Activated CD4-positive, alpha-beta memory T cell treated with anti-CD3 and anti-CD28 coated beads for 36 hours (primary cell): ENCODE measurements at regions not wholly inside any gene's neighbourhood (a gene's known extent, or its start where the extent isn't known, plus 50 kb on each side); places are given as distances from the start of the nearest gene placed in this dataset.

Experiments used
- CTCF ChIA-PET: fragments of 350-600 bp; sonication (Branson Sonifier 250); formaldehyde crosslinking; loops from one replicate; lab custom pipeline; 2021; ENCODE audit warnings: antibody characterized with exemption, inconsistent platforms; lab: Charles Lee
- POLR2A ChIA-PET: fragments of 350-600 bp; sonication (Branson Sonifier 250); formaldehyde crosslinking; loops from one replicate; lab custom pipeline; 2021; ENCODE audit warnings: antibody characterized with exemption; lab: Charles Lee
- DNase-seq: peaks from one replicate; pipeline ENCODE4 v3.0.0-alpha.2; 2020
- H3K27ac Mint-ChIP-seq: one replicate; pipeline ENCODE4 v1.8.0; 2021; ENCODE audit warnings: mixed read lengths
- H3K27me3 Mint-ChIP-seq: one replicate; pipeline ENCODE4 v1.8.0; 2021; ENCODE audit warnings: mixed read lengths
- H3K36me3 Mint-ChIP-seq: one replicate; pipeline ENCODE4 v1.8.0; 2021; ENCODE audit warnings: mixed read lengths
- H3K4me1 Mint-ChIP-seq: one replicate; pipeline ENCODE4 v1.8.0; 2021; ENCODE audit warnings: low read depth, mixed read lengths
- H3K4me3 Mint-ChIP-seq: one replicate; pipeline ENCODE4 v1.8.0; 2021; ENCODE audit warnings: mild to moderate bottlenecking, mixed read lengths
- H3K9me3 Mint-ChIP-seq: one replicate; pipeline ENCODE4 v1.8.0; 2021; ENCODE audit warnings: mixed read lengths
- intact Hi-C: fragments of 100-400 bp; cut with micrococcal nuclease; formaldehyde crosslinking; loops from one replicate; pipeline ENCODE4 v1.15.1; 2023

DNA sequence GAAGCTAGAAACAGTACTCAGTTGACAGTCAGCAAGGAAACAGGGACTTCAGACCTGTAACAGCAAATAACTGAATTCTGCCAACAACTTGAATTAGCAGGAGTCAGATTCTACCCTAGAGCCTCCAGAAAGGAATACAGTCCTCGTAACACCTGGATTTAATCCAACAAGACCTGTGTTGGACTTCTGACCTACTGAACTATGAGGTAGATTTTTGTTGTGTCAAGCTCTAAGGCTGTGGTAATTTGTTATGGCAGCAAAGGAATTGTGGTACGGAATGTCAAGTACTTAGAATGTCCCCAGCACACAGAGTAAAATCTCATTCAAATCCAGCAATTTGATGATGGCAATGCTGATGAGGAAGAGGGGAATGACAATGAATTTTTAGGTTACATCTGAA, 234.1 kb downstream of the LRRN1 start:
- H3K27me3 Mint-ChIP-seq = no peaks in the 10 kb centered on the region
- H3K9me3 Mint-ChIP-seq = no peaks in the 10 kb centered on the region
- H3K27ac Mint-ChIP-seq = no peak overlapping the region
- no peak for DNase-seq
- H3K4me3 Mint-ChIP-seq = no peak overlapping the region
- intact Hi-C loops = no loop called here
- ChIA-PET CTCF (no interaction called here), POLR2A (no interaction called here)
- H3K36me3 Mint-ChIP-seq = no peaks in the 10 kb centered on the region
- H3K4me1 Mint-ChIP-seq = no peaks in the 10 kb centered on the region

DNA sequence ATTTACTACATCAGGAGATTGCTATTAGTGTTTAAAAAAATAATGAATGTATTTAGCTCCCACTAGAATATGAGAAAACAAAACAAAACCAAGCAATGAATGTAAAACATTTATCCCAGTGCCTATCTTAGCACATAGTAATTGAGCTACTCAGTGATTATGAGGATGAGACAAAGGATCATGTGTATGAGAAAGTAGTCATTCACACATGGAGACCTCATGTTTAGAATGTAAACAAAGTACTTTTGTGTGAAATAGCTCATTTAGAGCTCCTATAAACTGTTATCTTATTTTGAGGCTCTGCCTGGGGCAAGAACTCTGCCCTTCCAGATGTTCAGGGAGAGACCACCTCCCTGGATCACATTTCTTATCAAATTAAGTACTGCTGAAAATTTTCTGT, 236.8 kb downstream of the LRRN1 start:
- Mint-ChIP-seq H3K36me3 (no peaks in the 10 kb centered on the region), H3K4me3 (no peak overlapping the region), H3K4me1 (no peaks in the 10 kb centered on the region), H3K27me3 (no peaks in the 10 kb centered on the region), H3K27ac (no peak overlapping the region), H3K9me3 (no peaks in the 10 kb centered on the region)
- DNase-seq = no peak
- intact Hi-C loops = no loop called here
- CTCF ChIA-PET = no interaction called here
- POLR2A ChIA-PET = no interaction called here

DNA sequence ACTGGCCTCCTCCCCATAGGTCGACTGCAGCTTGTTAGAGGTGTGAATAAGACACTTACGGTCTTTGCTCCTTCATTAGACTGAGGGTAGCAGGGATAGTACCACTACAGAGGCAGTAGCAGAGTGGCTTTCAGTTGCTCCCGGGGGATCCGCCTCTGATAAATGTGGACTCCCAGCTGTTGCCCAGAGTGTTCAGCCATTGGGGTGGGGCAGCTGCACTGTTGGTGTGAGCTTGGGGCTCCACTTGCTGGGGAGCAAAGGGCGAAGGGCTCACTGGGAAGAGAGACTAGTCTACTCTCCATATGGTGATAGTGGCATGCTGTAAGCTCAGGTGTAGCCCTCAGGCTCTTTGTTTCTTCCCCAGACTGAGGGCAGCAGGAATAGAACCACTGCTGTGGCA, 239.1 kb downstream of the LRRN1 start:
- ChIA-PET POLR2A (no interaction called here), CTCF (no interaction called here)
- H3K9me3 Mint-ChIP-seq = no peaks in the 10 kb centered on the region
- DNase-seq = no peak
- H3K36me3 Mint-ChIP-seq = no peaks in the 10 kb centered on the region
- no peak overlapping the region for H3K4me3 Mint-ChIP-seq
- H3K27me3 Mint-ChIP-seq = no peaks in the 10 kb centered on the region
- no peak overlapping the region for H3K27ac Mint-ChIP-seq
- intact Hi-C loops = no loop called here
- no peaks in the 10 kb centered on the region for H3K4me1 Mint-ChIP-seq

DNA sequence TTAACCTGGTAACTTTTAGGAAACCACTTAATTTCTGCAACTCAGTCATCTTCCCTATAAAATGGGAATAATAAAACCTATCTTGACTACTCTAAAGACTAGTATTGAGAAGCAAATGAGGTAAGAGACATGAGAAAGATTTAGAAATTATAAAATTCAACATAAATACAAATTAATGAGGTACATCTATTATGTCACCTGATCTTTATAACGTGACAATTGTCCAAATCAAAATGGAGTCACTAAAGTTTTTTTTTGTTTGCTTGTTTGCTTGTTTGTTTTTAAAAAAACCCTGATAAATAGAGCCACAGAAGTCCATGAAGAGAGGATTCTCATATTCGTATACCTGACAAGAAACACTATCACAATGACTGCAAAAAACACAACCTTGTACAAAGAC, 242.8 kb downstream of the LRRN1 start:
- CTCF ChIA-PET = no interaction called here
- H3K27me3 Mint-ChIP-seq = no peaks in the 10 kb centered on the region
- POLR2A ChIA-PET = no interaction called here
- H3K4me1 Mint-ChIP-seq = no peaks in the 10 kb centered on the region
- H3K27ac Mint-ChIP-seq = no peak overlapping the region
- H3K4me3 Mint-ChIP-seq = no peak overlapping the region
- DNase-seq = no peak
- no peaks in the 10 kb centered on the region for H3K36me3 Mint-ChIP-seq
- intact Hi-C loops = no loop called here
- H3K9me3 Mint-ChIP-seq = no peaks in the 10 kb centered on the region

DNA sequence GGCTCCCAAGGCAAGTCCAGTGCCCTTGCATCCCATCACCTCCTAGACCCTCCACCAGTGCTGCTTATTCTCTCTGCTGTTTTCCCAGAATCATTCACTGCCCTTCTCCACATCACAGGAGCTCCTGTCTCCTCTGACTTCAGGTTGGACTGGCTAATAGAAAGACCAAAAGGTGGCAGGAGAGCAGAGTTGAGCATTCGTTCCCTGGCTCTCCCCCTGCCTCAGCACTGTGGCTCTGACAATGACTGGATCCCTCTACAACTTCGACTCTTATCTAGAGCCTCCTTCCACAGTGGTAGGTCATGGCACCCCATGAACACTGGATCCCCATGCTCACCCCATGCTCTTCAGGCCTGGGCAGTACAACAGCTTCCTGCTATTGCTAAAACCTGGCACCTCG, 243.6 kb downstream of the LRRN1 start:
- no peaks in the 10 kb centered on the region for H3K36me3 Mint-ChIP-seq
- CTCF ChIA-PET = no interaction called here
- H3K27ac Mint-ChIP-seq = no peak overlapping the region
- POLR2A ChIA-PET = no interaction called here
- no peak overlapping the region for H3K4me3 Mint-ChIP-seq
- no peaks in the 10 kb centered on the region for H3K4me1 Mint-ChIP-seq
- intact Hi-C loops = no loop called here
- H3K9me3 Mint-ChIP-seq = no peaks in the 10 kb centered on the region
- H3K27me3 Mint-ChIP-seq = no peaks in the 10 kb centered on the region
- DNase-seq = no peak

DNA sequence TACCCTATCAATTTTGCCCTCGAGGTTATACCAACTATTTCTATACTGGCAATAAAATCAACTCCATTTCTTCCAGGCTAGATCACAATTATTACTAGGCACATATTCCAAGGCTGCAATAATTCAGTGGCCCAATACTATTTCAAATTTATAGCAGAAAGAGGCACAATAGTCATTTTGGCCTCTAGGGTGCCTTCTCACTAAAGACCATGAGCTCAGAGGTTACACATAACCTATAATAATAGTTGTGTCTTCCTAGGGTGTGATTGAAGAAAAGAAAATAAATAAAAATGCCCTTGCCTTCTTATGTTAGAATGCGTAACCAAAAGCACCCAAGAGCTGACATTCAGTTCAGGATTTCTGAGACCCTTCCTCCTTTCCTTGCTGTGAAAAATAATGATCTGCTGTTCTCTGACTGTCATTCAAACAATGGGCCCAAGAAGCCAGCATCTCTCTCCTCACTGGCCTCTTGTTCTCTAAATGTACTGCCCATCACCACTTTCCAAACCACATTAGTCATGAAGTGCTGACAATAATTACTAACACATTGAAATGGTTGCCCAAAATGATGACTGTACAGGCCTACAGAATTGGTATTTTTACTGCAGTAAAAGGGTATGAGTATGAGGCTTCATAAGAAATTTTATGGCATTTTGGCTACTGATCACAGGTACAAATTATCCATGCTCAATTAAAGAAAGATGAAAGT, 244.8 kb downstream of the LRRN1 start:
- H3K4me3 Mint-ChIP-seq = no peak overlapping the region
- CTCF ChIA-PET = interaction anchor here (0.7 kb wide), 1 partner anchor 54 kb away, joined by 3 read pairs; no protein-coding TSS in a partner anchor

DNA sequence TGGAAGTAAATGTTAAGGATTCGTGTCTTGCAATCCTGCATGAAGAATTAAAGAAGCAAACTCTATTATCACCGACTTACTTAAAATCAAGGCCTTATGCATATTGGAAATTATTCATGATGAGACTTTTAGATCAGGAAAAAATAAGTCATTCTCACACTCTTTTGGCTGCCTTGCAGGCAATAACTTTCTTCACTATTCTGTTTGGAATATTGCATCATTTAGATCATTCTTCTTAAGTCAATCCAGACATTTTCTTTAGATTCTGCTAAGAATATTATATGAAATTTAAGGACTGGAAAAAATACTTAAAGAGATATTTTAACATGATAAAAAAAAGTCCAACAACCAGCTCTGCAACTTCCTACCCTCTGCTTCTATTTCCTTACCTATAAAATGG, 245.4 kb downstream of the LRRN1 start:
- H3K9me3 Mint-ChIP-seq = no peaks in the 10 kb centered on the region
- ChIA-PET POLR2A (no interaction called here), CTCF (interaction anchor here (0.7 kb wide), 1 partner anchor 54 kb away, joined by 3 read pairs; no protein-coding TSS in a partner anchor)
- H3K36me3 Mint-ChIP-seq = no peaks in the 10 kb centered on the region
- no peak for DNase-seq
- H3K4me3 Mint-ChIP-seq = no peak overlapping the region
- no peaks in the 10 kb centered on the region for H3K27me3 Mint-ChIP-seq
- intact Hi-C loops = no loop called here
- no peak overlapping the region for H3K27ac Mint-ChIP-seq
- H3K4me1 Mint-ChIP-seq = no peaks in the 10 kb centered on the region

More for the DNA sequence above, 244.8 kb downstream of the LRRN1 start:
- POLR2A ChIA-PET = no interaction called here
- Mint-ChIP-seq H3K27ac (no peak overlapping the region), H3K4me1 (no peaks in the 10 kb centered on the region), H3K27me3 (no peaks in the 10 kb centered on the region), H3K36me3 (no peaks in the 10 kb centered on the region), H3K9me3 (no peaks in the 10 kb centered on the region)
- no peak for DNase-seq
- intact Hi-C loops = no loop called here

DNA sequence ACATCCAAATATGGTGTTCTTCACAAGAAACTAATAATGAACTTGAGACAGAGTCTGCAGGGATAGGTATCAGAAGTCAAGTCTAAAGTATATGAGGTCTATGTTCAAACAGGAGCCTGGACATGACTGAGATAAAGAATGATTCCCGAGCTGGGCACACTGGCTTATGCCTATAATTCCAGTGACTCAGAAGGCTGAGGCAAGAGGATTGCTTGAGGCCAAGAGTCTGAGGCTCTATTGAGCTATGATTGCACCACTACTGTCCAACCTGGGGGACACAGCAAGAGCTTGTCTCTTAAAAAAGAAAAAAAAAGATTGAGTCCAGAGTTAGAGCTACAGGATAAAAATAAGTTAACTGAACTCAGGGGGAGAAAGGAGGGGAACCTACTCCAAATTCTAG, 246.5 kb downstream of the LRRN1 start:
- H3K36me3 Mint-ChIP-seq = no peaks in the 10 kb centered on the region
- H3K27ac Mint-ChIP-seq = no peak overlapping the region
- H3K27me3 Mint-ChIP-seq = no peaks in the 10 kb centered on the region
- no peaks in the 10 kb centered on the region for H3K4me1 Mint-ChIP-seq
- POLR2A ChIA-PET = no interaction called here
- DNase-seq = no peak
- CTCF ChIA-PET = no interaction called here
- no peak overlapping the region for H3K4me3 Mint-ChIP-seq
- intact Hi-C loops = no loop called here
- H3K9me3 Mint-ChIP-seq = no peaks in the 10 kb centered on the region

DNA sequence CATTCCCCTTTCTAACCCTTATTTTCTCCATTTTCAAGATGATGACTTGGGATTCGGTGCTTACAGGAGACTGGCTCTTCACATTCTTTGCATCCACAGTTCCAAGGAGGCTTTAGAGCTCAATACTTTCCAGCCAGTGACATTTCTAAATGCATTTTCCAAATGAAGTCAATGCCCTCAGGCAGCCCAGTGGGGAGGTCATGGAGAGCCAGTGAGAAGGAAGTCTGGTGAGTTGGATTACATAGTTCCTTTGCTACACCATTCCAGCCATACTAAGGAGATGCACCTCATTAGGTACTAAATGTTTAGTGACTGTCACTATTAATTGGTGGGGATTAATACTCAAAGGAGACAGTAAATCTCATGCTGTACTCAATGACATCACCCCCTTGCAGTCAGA, 248.1 kb downstream of the LRRN1 start:
- CTCF ChIA-PET = no interaction called here
- no peaks in the 10 kb centered on the region for H3K9me3 Mint-ChIP-seq
- no peak overlapping the region for H3K27ac Mint-ChIP-seq
- H3K36me3 Mint-ChIP-seq = no peaks in the 10 kb centered on the region
- POLR2A ChIA-PET = no interaction called here
- no peak for DNase-seq
- no peaks in the 10 kb centered on the region for H3K4me1 Mint-ChIP-seq
- intact Hi-C loops = no loop called here
- H3K27me3 Mint-ChIP-seq = no peaks in the 10 kb centered on the region
- H3K4me3 Mint-ChIP-seq = no peak overlapping the region

DNA sequence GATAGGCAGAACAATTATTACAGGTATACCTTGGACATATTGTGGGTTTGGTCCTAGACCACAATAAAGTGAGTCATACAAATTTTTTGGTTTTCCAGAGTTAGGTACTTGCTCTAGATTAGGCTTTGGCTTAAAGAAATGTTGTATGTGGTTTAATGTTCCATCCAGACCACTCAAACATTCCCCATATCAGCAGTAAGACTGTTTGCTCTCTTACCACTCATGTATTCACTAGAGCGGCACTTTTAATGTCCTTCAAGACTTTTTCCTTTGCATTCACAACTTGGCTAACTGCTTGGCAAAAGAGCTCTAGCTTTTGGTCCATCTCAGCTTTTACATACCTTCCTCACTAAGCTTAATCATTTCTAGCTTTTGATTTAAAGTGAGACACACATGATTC, 250.5 kb upstream of the SETMAR start:
- intact Hi-C loops = no loop called here
- CTCF ChIA-PET = no interaction called here
- POLR2A ChIA-PET = no interaction called here
- no peaks in the 10 kb centered on the region for H3K27me3 Mint-ChIP-seq
- no peak for DNase-seq
- no peaks in the 10 kb centered on the region for H3K4me1 Mint-ChIP-seq
- H3K27ac Mint-ChIP-seq = no peak overlapping the region
- H3K4me3 Mint-ChIP-seq = no peak overlapping the region
- no peaks in the 10 kb centered on the region for H3K36me3 Mint-ChIP-seq
- no peaks in the 10 kb centered on the region for H3K9me3 Mint-ChIP-seq

DNA sequence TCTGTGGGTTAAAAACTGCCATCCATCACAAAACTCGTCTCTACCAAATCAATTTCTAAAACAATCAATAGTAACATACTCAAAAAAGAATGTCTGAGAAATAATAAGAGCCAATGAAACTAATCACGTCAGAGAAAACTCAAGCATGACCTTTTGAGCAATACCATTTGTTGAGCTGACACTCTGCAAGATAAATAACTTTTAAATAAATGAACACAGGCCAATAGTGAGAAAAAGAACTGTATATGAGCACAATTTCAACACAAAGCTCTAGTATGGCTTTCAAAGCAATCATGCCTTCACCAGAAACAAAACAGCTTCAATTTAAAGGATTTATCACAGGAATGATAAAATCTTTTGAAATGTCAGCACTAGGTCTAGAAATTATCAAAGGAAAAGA, 249.2 kb upstream of the SETMAR start:
- no peaks in the 10 kb centered on the region for H3K4me1 Mint-ChIP-seq
- intact Hi-C loops = no loop called here
- no peak for DNase-seq
- H3K27ac Mint-ChIP-seq = no peak overlapping the region
- H3K4me3 Mint-ChIP-seq = no peak overlapping the region
- ChIA-PET CTCF (no interaction called here), POLR2A (no interaction called here)
- no peaks in the 10 kb centered on the region for H3K36me3 Mint-ChIP-seq
- H3K9me3 Mint-ChIP-seq = no peaks in the 10 kb centered on the region
- no peaks in the 10 kb centered on the region for H3K27me3 Mint-ChIP-seq

DNA sequence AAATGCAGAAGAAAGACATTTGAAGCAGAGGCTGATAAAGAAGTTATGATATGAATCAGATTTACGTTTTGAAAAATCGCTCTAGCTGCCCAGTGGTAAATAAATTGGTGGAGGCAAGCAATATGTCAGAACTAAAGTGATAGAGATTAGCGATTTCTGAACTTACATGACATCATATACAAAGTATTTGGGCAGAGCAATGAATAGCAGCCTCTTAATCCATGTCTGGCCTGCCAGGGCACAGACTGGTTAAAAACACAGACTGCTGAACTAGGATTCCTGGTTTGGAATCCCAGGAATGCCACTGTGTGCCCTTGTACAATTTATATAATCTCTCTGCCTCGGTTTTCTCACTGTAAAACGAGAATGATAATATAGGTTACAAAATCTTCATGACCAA, 243.1 kb upstream of the SETMAR start:
- intact Hi-C loops = no loop called here
- no peaks in the 10 kb centered on the region for H3K36me3 Mint-ChIP-seq

DNA sequence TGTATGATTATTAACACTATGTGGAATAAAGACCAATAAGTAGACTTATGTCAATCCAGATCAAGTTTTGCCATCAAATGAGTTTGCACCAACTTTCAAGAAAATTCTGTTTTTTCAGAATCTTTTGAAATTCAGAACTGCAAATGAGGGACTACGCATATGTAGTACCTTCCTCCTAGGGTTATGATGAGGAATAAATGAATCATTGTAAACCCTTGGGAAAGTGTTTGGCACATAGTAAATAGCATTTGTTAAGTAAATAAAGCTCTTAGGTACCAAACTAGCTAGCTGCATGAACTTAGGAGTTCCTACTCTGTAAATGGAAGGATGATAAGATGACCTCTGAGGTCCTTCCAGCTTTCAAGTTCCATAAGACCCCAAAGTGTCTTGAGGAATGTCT, 242.6 kb upstream of the SETMAR start:
- POLR2A ChIA-PET = no interaction called here
- DNase-seq = no peak
- no peak overlapping the region for H3K27ac Mint-ChIP-seq
- CTCF ChIA-PET = no interaction called here
- no peaks in the 10 kb centered on the region for H3K36me3 Mint-ChIP-seq
- no peaks in the 10 kb centered on the region for H3K9me3 Mint-ChIP-seq
- intact Hi-C loops = no loop called here
- no peaks in the 10 kb centered on the region for H3K27me3 Mint-ChIP-seq
- no peak overlapping the region for H3K4me3 Mint-ChIP-seq
- H3K4me1 Mint-ChIP-seq = no peaks in the 10 kb centered on the region

More for the DNA sequence above, 243.1 kb upstream of the SETMAR start:
- Mint-ChIP-seq H3K9me3 (no peaks in the 10 kb centered on the region), H3K4me1 (no peaks in the 10 kb centered on the region), H3K27ac (no peak overlapping the region), H3K4me3 (no peak overlapping the region), H3K27me3 (no peaks in the 10 kb centered on the region)
- ChIA-PET POLR2A (no interaction called here), CTCF (no interaction called here)
- DNase-seq = no peak
